HG02885 (cell line): ENCODE measurements at regions not wholly inside any gene's neighbourhood (a gene's known extent, or its start where the extent isn't known, plus 50 kb on each side); places are given as distances from the start of the nearest gene placed in this dataset.

Experiments
- ATAC-seq: cut with Tn5 transposase; IDR thresholded peaks from one replicate; pipeline ENCODE4 v1.9.1; 2021; ENCODE audit warnings: mild to moderate bottlenecking; ENCODE audit not compliant: unreplicated experiment, poor library complexity

- no peak for ATAC-seq
Measured at GRCh38 chr4:121534187-121534586, 153.4 kb upstream of the QRFPR start.

GRCh38 chr4:121526509-121526908 lies 145.7 kb upstream of the QRFPR start:
- no peak for ATAC-seq

- ATAC-seq = no peak
Measured at GRCh38 chr4:121519236-121519838, 138.5 kb upstream of the QRFPR start.

- ATAC-seq = no peak
Measured at GRCh38 chr4:121517241-121517640, 136.4 kb upstream of the QRFPR start.

- no peak for ATAC-seq
Measured at GRCh38 chr4:121514443-121514842, 133.6 kb upstream of the QRFPR start.

GRCh38 chr4:121510341-121510874 lies 129.6 kb upstream of the QRFPR start:
- ATAC-seq = peak; percentile 75

GRCh38 chr4:121485190-121485804 lies 104.5 kb upstream of the QRFPR start:
- ATAC-seq = no peak

- ATAC-seq = peak; percentile 98
Measured at GRCh38 chr4:121484633-121485032, 103.8 kb upstream of the QRFPR start.

- ATAC-seq = no peak
Measured at GRCh38 chr4:121479808-121480207, 99.0 kb upstream of the QRFPR start.

- no peak for ATAC-seq
Measured at GRCh38 chr4:121477480-121477879, 96.7 kb upstream of the QRFPR start.

- ATAC-seq = no peak
Measured at GRCh38 chr4:121477079-121477478, 96.3 kb upstream of the QRFPR start.

GRCh38 chr4:121472937-121473721 lies 92.3 kb upstream of the QRFPR start:
- ATAC-seq = peak; percentile 74

- no peak for ATAC-seq
Measured at GRCh38 chr4:121464854-121465253, 84.0 kb upstream of the QRFPR start.

- ATAC-seq = peak; percentile 96
Measured at GRCh38 chr4:121462660-121463261, 81.9 kb upstream of the QRFPR start.

- ATAC-seq = no peak
Measured at GRCh38 chr4:121459026-121459425, 78.2 kb upstream of the QRFPR start.

- no peak for ATAC-seq
Measured at GRCh38 chr4:121457278-121457875, 76.6 kb upstream of the QRFPR start.

- ATAC-seq = no peak
Measured at GRCh38 chr4:121455285-121455684, 74.5 kb upstream of the QRFPR start.

- no peak for ATAC-seq
Measured at GRCh38 chr4:121454251-121454979, 73.6 kb upstream of the QRFPR start.

GRCh38 chr4:121451310-121451709 lies 70.5 kb upstream of the QRFPR start:
- no peak for ATAC-seq

- no peak for ATAC-seq
Measured at GRCh38 chr4:121449416-121449815, 68.6 kb upstream of the QRFPR start.
